HuH-7 (cell line): ENCODE measurements at regions not wholly inside any gene's neighbourhood (a gene's known extent, or its start where the extent isn't known, plus 50 kb on each side); places are given as distances from the start of the nearest gene placed in this dataset.

Source experiments
- DNase-seq: peaks from one replicate; pipeline ENCODE4 v3.0.0; 2011; ENCODE audit warnings: low spot score

- no peak for DNase-seq
These were observed 71.5 kb upstream of the FOXG1 start for GRCh38 chr14:28695109-28695508.

GRCh38 chr14:28701733-28702132, 64.9 kb upstream of the FOXG1 start:
- DNase-seq, result no peak

GRCh38 chr14:28703482-28703881, 63.1 kb upstream of the FOXG1 start:
- no peak for DNase-seq

DNA sequence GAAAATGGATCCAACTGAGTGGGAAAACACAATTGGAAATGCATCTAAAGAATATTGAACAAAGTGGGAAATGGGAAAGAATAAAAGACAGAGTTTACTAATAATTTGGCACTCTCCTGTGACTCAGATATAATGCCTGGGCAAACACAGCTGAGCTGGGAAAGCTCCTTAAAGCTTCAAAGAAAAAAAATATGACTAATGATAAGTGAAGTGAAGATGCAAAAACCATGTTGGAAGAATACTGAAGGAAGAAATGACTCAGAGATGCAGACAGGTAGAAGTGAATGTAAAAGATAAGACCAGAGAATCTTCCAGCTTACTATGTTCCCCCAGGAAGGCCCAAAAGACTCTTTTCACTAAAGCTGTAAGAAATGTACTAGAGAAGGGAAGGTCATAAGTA, 62.4 kb upstream of the FOXG1 start:
- no peak for DNase-seq

DNA sequence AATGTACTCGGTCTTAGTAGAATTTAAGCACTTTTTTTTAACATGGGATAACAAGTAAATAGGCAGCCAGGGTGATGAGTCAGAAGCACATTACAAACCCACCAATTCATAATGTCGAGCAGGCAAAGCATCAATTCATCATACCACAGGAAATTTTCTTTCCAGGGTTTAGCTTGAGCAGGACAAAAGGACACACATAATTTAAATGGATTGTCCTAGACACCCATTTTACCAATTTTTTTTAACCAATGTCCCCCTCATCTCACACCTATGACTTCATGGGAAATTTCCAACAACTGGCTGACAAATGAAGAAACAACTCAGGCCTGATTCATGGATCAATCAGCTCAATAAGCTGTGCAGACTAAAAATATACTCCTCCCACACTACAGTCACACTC, 58.8 kb upstream of the FOXG1 start:
- no peak for DNase-seq

- no peak for DNase-seq
These were observed 56.8 kb upstream of the FOXG1 start for GRCh38 chr14:28709571-28710305.
